ENCODE measurements at regions not wholly inside any gene's neighbourhood (a gene's known extent, or its start where the extent isn't known, plus 50 kb on each side); places are given as distances from the start of the nearest gene placed in this dataset.

- no peaks in the 10 kb centered on the region for H3K27me3 ChIP-seq
- H3K36me3 ChIP-seq, result no peaks in the 10 kb centered on the region
- H3K4me1 ChIP-seq, result no peaks in the 10 kb centered on the region
- no peak overlapping the region for H3K4me3 ChIP-seq (ENCODE audit: low read depth, low read length)
- TF ChIP-seq, protein P1, sequence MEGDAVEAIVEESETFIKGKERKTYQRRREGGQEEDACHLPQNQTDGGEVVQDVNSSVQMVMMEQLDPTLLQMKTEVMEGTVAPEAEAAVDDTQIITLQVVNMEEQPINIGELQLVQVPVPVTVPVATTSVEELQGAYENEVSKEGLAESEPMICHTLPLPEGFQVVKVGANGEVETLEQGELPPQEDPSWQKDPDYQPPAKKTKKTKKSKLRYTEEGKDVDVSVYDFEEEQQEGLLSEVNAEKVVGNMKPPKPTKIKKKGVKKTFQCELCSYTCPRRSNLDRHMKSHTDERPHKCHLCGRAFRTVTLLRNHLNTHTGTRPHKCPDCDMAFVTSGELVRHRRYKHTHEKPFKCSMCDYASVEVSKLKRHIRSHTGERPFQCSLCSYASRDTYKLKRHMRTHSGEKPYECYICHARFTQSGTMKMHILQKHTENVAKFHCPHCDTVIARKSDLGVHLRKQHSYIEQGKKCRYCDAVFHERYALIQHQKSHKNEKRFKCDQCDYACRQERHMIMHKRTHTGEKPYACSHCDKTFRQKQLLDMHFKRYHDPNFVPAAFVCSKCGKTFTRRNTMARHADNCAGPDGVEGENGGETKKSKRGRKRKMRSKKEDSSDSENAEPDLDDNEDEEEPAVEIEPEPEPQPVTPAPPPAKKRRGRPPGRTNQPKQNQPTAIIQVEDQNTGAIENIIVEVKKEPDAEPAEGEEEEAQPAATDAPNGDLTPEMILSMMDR (IDR thresholded peaks at IDR 0.05; ENCODE audit: low read depth, low read length), result no peak
- H3K9me3 ChIP-seq, result no peaks in the 10 kb centered on the region
- DNase-seq, result no peak
These were observed 446.9 kb downstream of the DYNC2H1 start for GRCh38 chr11:103556171-103556570.

DNA sequence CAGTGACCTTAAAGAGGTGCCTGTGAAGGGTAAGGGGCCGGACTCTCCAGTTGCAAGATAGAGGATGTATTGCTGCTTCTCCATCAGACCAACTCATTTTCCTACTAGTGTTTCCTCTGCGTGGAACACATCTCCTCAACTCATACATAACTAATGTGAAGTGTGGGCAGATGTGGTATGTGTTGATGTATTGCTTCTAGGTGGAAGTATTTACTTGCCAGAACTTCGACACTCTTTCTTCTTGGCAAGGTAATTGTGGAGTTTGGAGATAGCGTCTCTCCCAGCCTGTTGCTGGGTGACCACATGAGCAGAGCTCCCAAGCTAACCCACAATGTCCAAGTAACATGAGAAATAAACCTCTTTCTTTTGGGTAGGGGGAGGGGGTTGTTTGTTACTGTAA, 456.9 kb downstream of the DYNC2H1 start:
- DNase-seq, result no peak
- TF ChIP-seq, protein P1 (IDR thresholded peaks at IDR 0.05; ENCODE audit: low read depth, low read length), result no peak
- H3K27me3 ChIP-seq, result no peaks in the 10 kb centered on the region
- no peaks in the 10 kb centered on the region for H3K9me3 ChIP-seq
- H3K4me1 ChIP-seq, result peaks cover 2% of the 10 kb centered on the region; the same call in 1 of the 2 replicates
- H3K36me3 ChIP-seq, result no peaks in the 10 kb centered on the region
- no peak overlapping the region for H3K4me3 ChIP-seq (ENCODE audit: low read depth, low read length)

DNA sequence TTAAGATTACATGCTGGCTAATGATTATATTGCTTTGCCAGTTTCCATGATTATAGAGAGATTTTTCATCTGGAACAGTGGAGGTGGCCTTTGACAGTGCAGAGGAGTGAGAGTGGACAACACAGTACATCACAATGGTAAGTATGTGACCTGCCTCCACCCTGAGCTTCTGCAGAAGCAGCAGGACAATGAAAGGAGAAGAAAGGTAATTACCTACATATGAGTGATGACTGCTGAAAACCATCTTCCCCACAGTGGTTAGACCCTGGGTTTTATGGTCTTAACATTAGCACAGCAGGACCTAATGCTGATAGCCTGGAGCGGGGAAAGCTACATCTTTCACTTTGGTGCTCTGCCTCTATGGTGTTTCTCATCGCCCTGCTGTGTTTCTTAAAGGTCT, 454.7 kb upstream of the DDI1 start:
- Histone ChIP-seq H3K9me3 (no peaks in the 10 kb centered on the region), H3K4me1 (no peaks in the 10 kb centered on the region), H3K36me3 (no peaks in the 10 kb centered on the region), H3K4me3 (ENCODE audit: low read depth, low read length) (no peak overlapping the region), H3K27me3 (no peaks in the 10 kb centered on the region)
- TF ChIP-seq, protein P1 (IDR thresholded peaks at IDR 0.05; ENCODE audit: low read depth, low read length), result no peak
- no peak for DNase-seq

- TF ChIP-seq, protein P1 (IDR thresholded peaks at IDR 0.05; ENCODE audit: low read depth, low read length), result no peak
- Histone ChIP-seq H3K4me1 (peaks cover 3% of the 10 kb centered on the region), H3K36me3 (no peaks in the 10 kb centered on the region), H3K27me3 (no peaks in the 10 kb centered on the region), H3K4me3 (ENCODE audit: low read depth, low read length) (no peak overlapping the region), H3K9me3 (no peaks in the 10 kb centered on the region)
- DNase-seq, result no peak
These were observed 454.0 kb upstream of the DDI1 start for GRCh38 chr11:103582351-103582909.

- TF ChIP-seq, protein P1 (IDR thresholded peaks at IDR 0.05; ENCODE audit: low read depth, low read length), result no peak
- Histone ChIP-seq H3K9me3 (no peaks in the 10 kb centered on the region), H3K27me3 (no peaks in the 10 kb centered on the region), H3K36me3 (no peaks in the 10 kb centered on the region), H3K4me1 (peaks cover 13% of the 10 kb centered on the region), H3K4me3 (ENCODE audit: low read depth, low read length) (no peak overlapping the region)
- DNase-seq, result no peak
These were observed 452.4 kb upstream of the DDI1 start for GRCh38 chr11:103584021-103584420.

- DNase-seq, result no peak
- no peaks in the 10 kb centered on the region for H3K27me3 ChIP-seq
- peaks cover 13% of the 10 kb centered on the region for H3K4me1 ChIP-seq
- no peaks in the 10 kb centered on the region for H3K36me3 ChIP-seq
- H3K4me3 ChIP-seq (ENCODE audit: low read depth, low read length), result no peak overlapping the region
- TF ChIP-seq, protein P1 (IDR thresholded peaks at IDR 0.05; ENCODE audit: low read depth, low read length), result no peak
- H3K9me3 ChIP-seq, result no peaks in the 10 kb centered on the region
These were observed 451.7 kb upstream of the DDI1 start for GRCh38 chr11:103584720-103585119.

Measured in BE2C (cell line).